ENCODE measurements at regions not wholly inside any gene's neighbourhood (a gene's known extent, or its start where the extent isn't known, plus 50 kb on each side); places are given as distances from the start of the nearest gene placed in this dataset.

- POLR2A ChIA-PET (ENCODE audit: unreplicated experiment), result no interaction called here
Observed at GRCh38 chr10:111303887-111304286, 227.1 kb downstream of the ADRA2A start.

GRCh38 chr10:111316722-111317212 lies 239.9 kb downstream of the ADRA2A start:
- Histone ChIP-seq H3K4me1 (replicated peaks; ENCODE audit: insufficient read depth) (no peaks in the 10 kb centered on the region), H3K4me3 (no peak overlapping the region), H2AFZ (no peak overlapping the region), H3F3A (ENCODE audit: insufficient read depth, low read depth) (no peaks in the 10 kb centered on the region), H3K79me2 (ENCODE audit: low read depth) (no peaks in the 10 kb centered on the region), H3K36me3 (ENCODE audit: low read depth) (no peaks in the 10 kb centered on the region), H3K9me2 (ENCODE audit: insufficient read depth) (no peaks in the 10 kb centered on the region), H3K9me3 (ENCODE audit: insufficient read depth, low read depth) (no peaks in the 10 kb centered on the region), H3K27ac (no peak overlapping the region), H4K20me1 (ENCODE audit: insufficient read depth) (no peaks in the 10 kb centered on the region), H3K27me3 (ENCODE audit: insufficient read depth, low read depth) (no peaks in the 10 kb centered on the region), H3K4me2 (no peak overlapping the region)
- TF ChIP-seq CTCF (conservative IDR thresholded peaks at IDR 0.05) (no peak), EZH2 (IDR thresholded peaks at IDR 0.05; ENCODE audit: low read depth) (no peak)
- intact Hi-C loops (cut with micrococcal nuclease; ENCODE audit: unreplicated experiment), result no loop called here
- no TSS peak for BruUV-seq (replicated peaks)
- ChIA-PET POLR2A (ENCODE audit: unreplicated experiment) (no interaction called here), CTCF (no interaction called here)
- no peak for DNase-seq

More at GRCh38 chr10:111303887-111304286, 227.1 kb downstream of the ADRA2A start:
- no peak overlapping the region for H3K4me2 ChIP-seq
- no peaks in the 10 kb centered on the region for H3F3A ChIP-seq (ENCODE audit: insufficient read depth, low read depth)
- no peaks in the 10 kb centered on the region for H3K4me1 ChIP-seq (replicated peaks; ENCODE audit: insufficient read depth)
- no peak overlapping the region for H3K27ac ChIP-seq
- no peaks in the 10 kb centered on the region for H3K9me3 ChIP-seq (ENCODE audit: insufficient read depth, low read depth)
- CTCF ChIA-PET, result no interaction called here
- no peaks in the 10 kb centered on the region for H4K20me1 ChIP-seq (ENCODE audit: insufficient read depth)
- H3K9me2 ChIP-seq (ENCODE audit: insufficient read depth), result no peaks in the 10 kb centered on the region
- no peak overlapping the region for H3K4me3 ChIP-seq
- no peak overlapping the region for H2AFZ ChIP-seq
- H3K79me2 ChIP-seq (ENCODE audit: low read depth), result no peaks in the 10 kb centered on the region
- no peaks in the 10 kb centered on the region for H3K36me3 ChIP-seq (ENCODE audit: low read depth)
- TF ChIP-seq EZH2 (IDR thresholded peaks at IDR 0.05; ENCODE audit: low read depth) (no peak), CTCF (conservative IDR thresholded peaks at IDR 0.05) (no peak)
- no peak for DNase-seq
- no peaks in the 10 kb centered on the region for H3K27me3 ChIP-seq (ENCODE audit: insufficient read depth, low read depth)
- intact Hi-C loops (cut with micrococcal nuclease; ENCODE audit: unreplicated experiment), result no loop called here
- no TSS peak for BruUV-seq (replicated peaks)

- no peak overlapping the region for H3K27ac ChIP-seq
- no peaks in the 10 kb centered on the region for H3F3A ChIP-seq (ENCODE audit: insufficient read depth, low read depth)
- H4K20me1 ChIP-seq (ENCODE audit: insufficient read depth), result no peaks in the 10 kb centered on the region
- no peak overlapping the region for H3K4me2 ChIP-seq
- no peak overlapping the region for H2AFZ ChIP-seq
- H3K79me2 ChIP-seq (ENCODE audit: low read depth), result no peaks in the 10 kb centered on the region
- H3K9me3 ChIP-seq (ENCODE audit: insufficient read depth, low read depth), result no peaks in the 10 kb centered on the region
- no peak overlapping the region for H3K4me3 ChIP-seq
- no peaks in the 10 kb centered on the region for H3K36me3 ChIP-seq (ENCODE audit: low read depth)
- no peaks in the 10 kb centered on the region for H3K9me2 ChIP-seq (ENCODE audit: insufficient read depth)
- TF ChIP-seq EZH2 (IDR thresholded peaks at IDR 0.05; ENCODE audit: low read depth) (no peak), CTCF (conservative IDR thresholded peaks at IDR 0.05) (no peak)
- no peaks in the 10 kb centered on the region for H3K27me3 ChIP-seq (ENCODE audit: insufficient read depth, low read depth)
- POLR2A ChIA-PET (ENCODE audit: unreplicated experiment), result no interaction called here
- CTCF ChIA-PET, result no interaction called here
- BruUV-seq (replicated peaks), result no TSS peak
- no peaks in the 10 kb centered on the region for H3K4me1 ChIP-seq (replicated peaks; ENCODE audit: insufficient read depth)
- DNase-seq, result no peak
- intact Hi-C loops (cut with micrococcal nuclease; ENCODE audit: unreplicated experiment), result loop anchor here (5.0 kb wide), 1 partner anchor 1013 kb away; no protein-coding TSS in a partner anchor
Observed at GRCh38 chr10:111319866-111320265, 243.0 kb downstream of the ADRA2A start.
